ENCODE measurements at regions not wholly inside any gene's neighbourhood (a gene's known extent, or its start where the extent isn't known, plus 50 kb on each side); places are given as distances from the start of the nearest gene placed in this dataset.

- no peak for TF ChIP-seq CTCF (IDR thresholded peaks at IDR 0.05; ENCODE audit: low read depth, low read length)
- no peak overlapping the region for H3K27ac ChIP-seq (ENCODE audit: low read depth, low read length)
- ChIA-PET CTCF (no interaction called here), POLR2A (no interaction called here)
- no peaks in the 10 kb centered on the region for H3K27me3 ChIP-seq (ENCODE audit: control insufficient read depth, insufficient read depth, low read length)
- H3K4me3 ChIP-seq (ENCODE audit: low read depth, low read length): no peak overlapping the region
- no peak for DNase-seq (ENCODE audit: low read depth, low spot score)
- peaks cover 50% of the 10 kb centered on the region for H3K9me3 ChIP-seq (ENCODE audit: control insufficient read depth, insufficient read depth, low read length)
These were observed 234.7 kb upstream of the PPP2R2D start for GRCh38 chr10:131666091-131666490.

GRCh38 chr10:131667047-131667446 is 233.8 kb upstream of the PPP2R2D start:
- no peak for DNase-seq (ENCODE audit: low read depth, low spot score)
- POLR2A ChIA-PET: no interaction called here

GRCh38 chr10:131667561-131667960 is 233.2 kb upstream of the PPP2R2D start:
- CTCF ChIA-PET: no interaction called here
- Histone ChIP-seq H3K27ac (ENCODE audit: low read depth, low read length) (no peak overlapping the region), H3K27me3 (ENCODE audit: control insufficient read depth, insufficient read depth, low read length) (no peaks in the 10 kb centered on the region), H3K9me3 (ENCODE audit: control insufficient read depth, insufficient read depth, low read length) (peaks cover 52% of the 10 kb centered on the region), H3K4me3 (ENCODE audit: low read depth, low read length) (no peak overlapping the region)
- no peak for TF ChIP-seq CTCF (IDR thresholded peaks at IDR 0.05; ENCODE audit: low read depth, low read length)
- DNase-seq (ENCODE audit: low read depth, low spot score): no peak
- POLR2A ChIA-PET: no interaction called here

More at GRCh38 chr10:131667047-131667446, 233.8 kb upstream of the PPP2R2D start:
- Histone ChIP-seq H3K4me3 (ENCODE audit: low read depth, low read length) (no peak overlapping the region), H3K27ac (ENCODE audit: low read depth, low read length) (no peak overlapping the region), H3K27me3 (ENCODE audit: control insufficient read depth, insufficient read depth, low read length) (no peaks in the 10 kb centered on the region), H3K9me3 (ENCODE audit: control insufficient read depth, insufficient read depth, low read length) (peaks cover 56% of the 10 kb centered on the region)
- CTCF ChIA-PET: no interaction called here
- no peak for TF ChIP-seq CTCF (IDR thresholded peaks at IDR 0.05; ENCODE audit: low read depth, low read length)

- CTCF ChIA-PET: no interaction called here
- Histone ChIP-seq H3K27me3 (ENCODE audit: control insufficient read depth, insufficient read depth, low read length) (no peaks in the 10 kb centered on the region), H3K27ac (ENCODE audit: low read depth, low read length) (no peak overlapping the region), H3K9me3 (ENCODE audit: control insufficient read depth, insufficient read depth, low read length) (peaks cover 51% of the 10 kb centered on the region), H3K4me3 (ENCODE audit: low read depth, low read length) (no peak overlapping the region)
- no peak for TF ChIP-seq CTCF (IDR thresholded peaks at IDR 0.05; ENCODE audit: low read depth, low read length)
- DNase-seq (ENCODE audit: low read depth, low spot score): no peak
- POLR2A ChIA-PET: no interaction called here
These were observed 231.9 kb upstream of the PPP2R2D start for GRCh38 chr10:131668903-131669302.

- H3K27ac ChIP-seq (ENCODE audit: low read depth, low read length): no peak overlapping the region
- CTCF ChIA-PET: no interaction called here
- H3K9me3 ChIP-seq (ENCODE audit: control insufficient read depth, insufficient read depth, low read length): peaks cover 60% of the 10 kb centered on the region
- DNase-seq (ENCODE audit: low read depth, low spot score): no peak
- POLR2A ChIA-PET: no interaction called here
- H3K4me3 ChIP-seq (ENCODE audit: low read depth, low read length): no peak overlapping the region
- H3K27me3 ChIP-seq (ENCODE audit: control insufficient read depth, insufficient read depth, low read length): no peaks in the 10 kb centered on the region
- no peak for TF ChIP-seq CTCF (IDR thresholded peaks at IDR 0.05; ENCODE audit: low read depth, low read length)
These were observed 231.0 kb upstream of the PPP2R2D start for GRCh38 chr10:131669838-131670237.
